T47D (cell line): ENCODE measurements at regions not wholly inside any gene's neighbourhood (a gene's known extent, or its start where the extent isn't known, plus 50 kb on each side); places are given as distances from the start of the nearest gene placed in this dataset.

ENCODE experiments used
- DNase-seq, 2 experiments: peaks; one replicate each; pipeline versions ENCODE4 v3.0.0 to v3.0.0-alpha.2; 2011 to 2012; ENCODE audit warnings: low read depth in 1 of 2, low spot score in 1 of 2
- JUND ChIP-seq: IDR thresholded peaks from 2 replicates; pipeline ENCODE4 v1.6.1; 2012; ENCODE audit warnings: low read depth
- in situ Hi-C: cut with HindIII; loops from 2 replicates; pipeline ENCODE4 v1.10.0; 2016; ENCODE audit warnings: low sequenced_read_pairs, low pct_unique_long_range_greater_than_20kb

- TF ChIP-seq JUND, result no peak
- in situ Hi-C loops, result no loop called here
- no peak for DNase-seq
These were observed 140.6 kb downstream of the LRRC70 start for GRCh38 chr5:62719061-62719720.

GRCh38 chr5:62718324-62718723 lies 139.7 kb downstream of the LRRC70 start:
- TF ChIP-seq JUND, result no peak
- DNase-seq, result peak in 1 of 2 experiments; percentile 14
- in situ Hi-C loops, result no loop called here

GRCh38 chr5:62717301-62717933 lies 138.8 kb downstream of the LRRC70 start:
- TF ChIP-seq JUND, result no peak
- DNase-seq, result no peak
- in situ Hi-C loops, result no loop called here

GRCh38 chr5:62714296-62714695 lies 135.7 kb downstream of the LRRC70 start:
- in situ Hi-C loops, result no loop called here

GRCh38 chr5:62708481-62709325 lies 130.1 kb downstream of the LRRC70 start:
- in situ Hi-C loops, result no loop called here
- no peak for DNase-seq

More at GRCh38 chr5:62714296-62714695, 135.7 kb downstream of the LRRC70 start:
- no peak for TF ChIP-seq JUND
- DNase-seq, result no peak

GRCh38 chr5:62707563-62707962 lies 128.9 kb downstream of the LRRC70 start:
- no peak for TF ChIP-seq JUND
- DNase-seq, result no peak

More at GRCh38 chr5:62708481-62709325, 130.1 kb downstream of the LRRC70 start:
- TF ChIP-seq JUND, result no peak

GRCh38 chr5:62707131-62707530 lies 128.5 kb downstream of the LRRC70 start:
- DNase-seq, result no peak
- TF ChIP-seq JUND, result no peak
- in situ Hi-C loops, result no loop called here

More at GRCh38 chr5:62707563-62707962, 128.9 kb downstream of the LRRC70 start:
- in situ Hi-C loops, result no loop called here

GRCh38 chr5:62705022-62705421 lies 126.4 kb downstream of the LRRC70 start:
- DNase-seq, result no peak
- TF ChIP-seq JUND, result no peak
- in situ Hi-C loops, result no loop called here

- in situ Hi-C loops, result no loop called here
- no peak for DNase-seq
- no peak for TF ChIP-seq JUND
These were observed 123.5 kb downstream of the LRRC70 start for GRCh38 chr5:62702126-62702525.

GRCh38 chr5:62701036-62701435 lies 122.4 kb downstream of the LRRC70 start:
- in situ Hi-C loops, result no loop called here
- DNase-seq, result no peak
- TF ChIP-seq JUND, result no peak

- DNase-seq, result no peak
- in situ Hi-C loops, result no loop called here
- no peak for TF ChIP-seq JUND
These were observed 120.1 kb downstream of the LRRC70 start for GRCh38 chr5:62698756-62699155.

GRCh38 chr5:62695274-62695673 lies 116.7 kb downstream of the LRRC70 start:
- TF ChIP-seq JUND, result no peak
- no peak for DNase-seq
- in situ Hi-C loops, result no loop called here
